ENCODE measurements at regions not wholly inside any gene's neighbourhood (a gene's known extent, or its start where the extent isn't known, plus 50 kb on each side); places are given as distances from the start of the nearest gene placed in this dataset.

- TF ChIP-seq ZBTB7A (IDR thresholded peaks at IDR 0.05; ENCODE audit: low read depth) (no peak), USF1 (IDR thresholded peaks at IDR 0.05) (no peak), NFIC (IDR thresholded peaks at IDR 0.05) (no peak), CREB1 (IDR thresholded peaks at IDR 0.05; ENCODE audit: low read depth) (no peak), YY1 (IDR thresholded peaks at IDR 0.05; ENCODE audit: low read depth) (no peak), EGR1 (IDR thresholded peaks at IDR 0.05) (no peak), CEBPB (IDR thresholded peaks at IDR 0.05) (no peak), FOXM1 (IDR thresholded peaks at IDR 0.05; ENCODE audit: borderline replicate concordance, low read depth) (no peak), EP300 (IDR thresholded peaks at IDR 0.05; ENCODE audit: borderline replicate concordance) (no peak)
These were observed 360.1 kb upstream of the GOLIM4 start for GRCh38 chr3:168455814-168456213.

- no peak for TF ChIP-seq TCF12 (IDR thresholded peaks at IDR 0.05; ENCODE audit: low read depth)
- no peak for TF ChIP-seq TEAD4 (IDR thresholded peaks at IDR 0.05)
- TF ChIP-seq FOXM1 (IDR thresholded peaks at IDR 0.05; ENCODE audit: borderline replicate concordance, low read depth): no peak
- TF ChIP-seq ZBTB7A (IDR thresholded peaks at IDR 0.05; ENCODE audit: low read depth): no peak
- no peak for TF ChIP-seq RAD21 (IDR thresholded peaks at IDR 0.05; ENCODE audit: low read depth)
- no peak for TF ChIP-seq USF1 (IDR thresholded peaks at IDR 0.05)
- TF ChIP-seq YY1 (IDR thresholded peaks at IDR 0.05; ENCODE audit: low read depth): no peak
- no peak for TF ChIP-seq REST (IDR thresholded peaks at IDR 0.05; ENCODE audit: low read depth)
- no peak for TF ChIP-seq MAX (IDR thresholded peaks at IDR 0.05)
- TF ChIP-seq EGR1 (IDR thresholded peaks at IDR 0.05): no peak
- TF ChIP-seq CREB1 (IDR thresholded peaks at IDR 0.05; ENCODE audit: low read depth): no peak
- TF ChIP-seq TAF1 (IDR thresholded peaks at IDR 0.05; ENCODE audit: low read depth): no peak
- TF ChIP-seq NFIC (IDR thresholded peaks at IDR 0.05): no peak
- no peak for TF ChIP-seq EP300 (IDR thresholded peaks at IDR 0.05; ENCODE audit: borderline replicate concordance)
- no peak for TF ChIP-seq CEBPB (IDR thresholded peaks at IDR 0.05)
These were observed 357.9 kb upstream of the GOLIM4 start for GRCh38 chr3:168453623-168454022.

- TF ChIP-seq NFIC (IDR thresholded peaks at IDR 0.05): no peak
These were observed 348.2 kb upstream of the GOLIM4 start for GRCh38 chr3:168443965-168444364.

- TF ChIP-seq EGR1 (IDR thresholded peaks at IDR 0.05) (no peak), ZBTB7A (IDR thresholded peaks at IDR 0.05; ENCODE audit: low read depth) (no peak), EP300 (IDR thresholded peaks at IDR 0.05; ENCODE audit: borderline replicate concordance) (no peak), USF1 (IDR thresholded peaks at IDR 0.05) (no peak), CEBPB (IDR thresholded peaks at IDR 0.05) (no peak), CREB1 (IDR thresholded peaks at IDR 0.05; ENCODE audit: low read depth) (no peak), FOXM1 (IDR thresholded peaks at IDR 0.05; ENCODE audit: borderline replicate concordance, low read depth) (no peak), TAF1 (IDR thresholded peaks at IDR 0.05; ENCODE audit: low read depth) (no peak), TCF12 (IDR thresholded peaks at IDR 0.05; ENCODE audit: low read depth) (no peak), RAD21 (IDR thresholded peaks at IDR 0.05; ENCODE audit: low read depth) (no peak), NFIC (IDR thresholded peaks at IDR 0.05) (no peak), REST (IDR thresholded peaks at IDR 0.05; ENCODE audit: low read depth) (no peak), TEAD4 (IDR thresholded peaks at IDR 0.05) (no peak), YY1 (IDR thresholded peaks at IDR 0.05; ENCODE audit: low read depth) (no peak), MAX (IDR thresholded peaks at IDR 0.05) (no peak)
These were observed 346.8 kb upstream of the GOLIM4 start for GRCh38 chr3:168442502-168442901.

- TF ChIP-seq FOXM1 (IDR thresholded peaks at IDR 0.05; ENCODE audit: borderline replicate concordance, low read depth): no peak
- TF ChIP-seq RAD21 (IDR thresholded peaks at IDR 0.05; ENCODE audit: low read depth): no peak
- no peak for TF ChIP-seq CREB1 (IDR thresholded peaks at IDR 0.05; ENCODE audit: low read depth)
- TF ChIP-seq YY1 (IDR thresholded peaks at IDR 0.05; ENCODE audit: low read depth): no peak
- no peak for TF ChIP-seq TAF1 (IDR thresholded peaks at IDR 0.05; ENCODE audit: low read depth)
- no peak for TF ChIP-seq EGR1 (IDR thresholded peaks at IDR 0.05)
- no peak for TF ChIP-seq NFIC (IDR thresholded peaks at IDR 0.05)
- no peak for TF ChIP-seq ZBTB7A (IDR thresholded peaks at IDR 0.05; ENCODE audit: low read depth)
- TF ChIP-seq CEBPB (IDR thresholded peaks at IDR 0.05): no peak
- no peak for TF ChIP-seq EP300 (IDR thresholded peaks at IDR 0.05; ENCODE audit: borderline replicate concordance)
These were observed 340.6 kb upstream of the GOLIM4 start for GRCh38 chr3:168436245-168436724.
